ENCODE measurements at regions not wholly inside any gene's neighbourhood (a gene's known extent, or its start where the extent isn't known, plus 50 kb on each side); places are given as distances from the start of the nearest gene placed in this dataset.

GRCh38 chr2:215535741-215536140 lies 99.9 kb upstream of the FN1 start:
- TF ChIP-seq YY1 (IDR thresholded peaks at IDR 0.05; ENCODE audit: low read depth) (no peak), CTCF (IDR thresholded peaks at IDR 0.05) (no peak), JUND (IDR thresholded peaks at IDR 0.05) (no peak), CHD2 (IDR thresholded peaks at IDR 0.05; ENCODE audit: low read length, partially characterized antibody) (no peak), POLR2AphosphoS5 (IDR thresholded peaks at IDR 0.05; ENCODE audit: low read depth, low read length) (no peak), RCOR1 (IDR thresholded peaks at IDR 0.05; ENCODE audit: low read length) (no peak), FOSL2 (IDR thresholded peaks at IDR 0.05; ENCODE audit: borderline replicate concordance, low read depth) (no peak), EP300 (IDR thresholded peaks at IDR 0.05; ENCODE audit: borderline replicate concordance in 1 of 2, low read depth in 1 of 2, low read length in 1 of 2) (no peak), SMC3 (IDR thresholded peaks at IDR 0.05; ENCODE audit: low read depth, low read length) (no peak)

Data from SK-N-SH (cell line).